Thyroid gland (tissue), 4 donors: ENCODE measurements at regions not wholly inside any gene's neighbourhood (a gene's known extent, or its start where the extent isn't known, plus 50 kb on each side); places are given as distances from the start of the nearest gene placed in this dataset.

Source experiments
- DNase-seq, 2 donors: peaks; one replicate each; pipeline ENCODE4 v3.0.0-alpha.2; 2019
- H3K27ac ChIP-seq, 3 donors: fragments of 200-600 bp; sonication (generic); 1 replicate in 2 of 3; 2 replicates in 1 of 3; pipeline ENCODE4 v1.5.1; 2016 to 2019; ENCODE audit warnings: mild to moderate bottlenecking in 1 of 3, moderate library complexity in 1 of 3
- H3K27me3 ChIP-seq: fragments of 200-600 bp; sonication (generic); one replicate; pipeline ENCODE4 v1.5.1; 2019
- H3K36me3 ChIP-seq, 2 donors: fragments of 200-600 bp; sonication (generic); one replicate each; pipeline ENCODE4 v1.5.1; 2016 to 2019
- H3K4me1 ChIP-seq, 2 donors: fragments of 200-600 bp; sonication (generic); one replicate each; pipeline ENCODE4 v1.5.1; 2017 to 2019
- H3K4me3 ChIP-seq, 3 donors: fragments of 200-600 bp; sonication (generic); replicated peaks in 1 of 3; 1 replicate in 2 of 3; 2 replicates in 1 of 3; pipeline ENCODE4 v1.5.1; 2016; ENCODE audit warnings: mild to moderate bottlenecking in 1 of 3
- H3K9me3 ChIP-seq: fragments of 200-600 bp; sonication (generic); one replicate; pipeline ENCODE4 v1.5.1; 2017
- POLR2A ChIP-seq, 2 donors: fragments of 450-650 bp; IDR thresholded peaks; one replicate each; pipeline ENCODE4 v1.6.1; 2017; ENCODE audit warnings: antibody characterized with exemption in 2 of 2, mild to moderate bottlenecking in 2 of 2, moderate library complexity in 1 of 2
- WGBS, 2 donors: methylation state at CpG; one replicate each; pipeline ENCODE4 v1.1.5; 2017; 5-methylcytosine and 5-hydroxymethylcytosine counted together
- intact Hi-C: fragments of 100-400 bp; cut with DNase I; formaldehyde crosslinking; loops from one replicate; pipeline ENCODE4 v1.15.1; 2023
- TF ChIP-seq, protein P1 (sequence below), 6 experiments: fragments of 200-600 bp in 3 of 6; fragments of 450-650 bp in 3 of 6; sonication (generic) in 3 of 6; IDR thresholded peaks; one replicate each; pipeline ENCODE4 v1.5.1; 2016 to 2019; ENCODE audit warnings: antibody characterized with exemption in 6 of 6, mild to moderate bottlenecking in 2 of 6, inconsistent platforms in 1 of 6, moderate library complexity in 1 of 6

DNA sequence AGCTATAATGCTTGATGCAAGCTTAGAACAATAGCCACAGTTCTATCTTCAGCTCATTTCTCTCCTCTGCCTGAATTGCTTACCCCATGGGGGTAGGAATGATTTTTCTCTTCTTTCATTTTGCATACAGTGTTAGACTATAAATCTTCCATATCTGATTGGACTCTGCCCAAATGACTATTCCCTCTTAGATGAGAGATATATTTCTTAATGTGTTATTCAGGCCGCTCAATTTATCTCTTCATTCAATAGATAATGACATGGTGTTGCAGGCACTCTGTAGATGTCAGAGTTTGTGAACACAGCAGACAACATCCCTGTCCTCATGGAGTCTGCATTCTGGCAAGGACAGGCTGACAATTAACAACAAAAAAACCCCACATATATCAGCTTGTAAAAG, 443.7 kb upstream of the CELF4 start:
- TF ChIP-seq, protein P1, sequence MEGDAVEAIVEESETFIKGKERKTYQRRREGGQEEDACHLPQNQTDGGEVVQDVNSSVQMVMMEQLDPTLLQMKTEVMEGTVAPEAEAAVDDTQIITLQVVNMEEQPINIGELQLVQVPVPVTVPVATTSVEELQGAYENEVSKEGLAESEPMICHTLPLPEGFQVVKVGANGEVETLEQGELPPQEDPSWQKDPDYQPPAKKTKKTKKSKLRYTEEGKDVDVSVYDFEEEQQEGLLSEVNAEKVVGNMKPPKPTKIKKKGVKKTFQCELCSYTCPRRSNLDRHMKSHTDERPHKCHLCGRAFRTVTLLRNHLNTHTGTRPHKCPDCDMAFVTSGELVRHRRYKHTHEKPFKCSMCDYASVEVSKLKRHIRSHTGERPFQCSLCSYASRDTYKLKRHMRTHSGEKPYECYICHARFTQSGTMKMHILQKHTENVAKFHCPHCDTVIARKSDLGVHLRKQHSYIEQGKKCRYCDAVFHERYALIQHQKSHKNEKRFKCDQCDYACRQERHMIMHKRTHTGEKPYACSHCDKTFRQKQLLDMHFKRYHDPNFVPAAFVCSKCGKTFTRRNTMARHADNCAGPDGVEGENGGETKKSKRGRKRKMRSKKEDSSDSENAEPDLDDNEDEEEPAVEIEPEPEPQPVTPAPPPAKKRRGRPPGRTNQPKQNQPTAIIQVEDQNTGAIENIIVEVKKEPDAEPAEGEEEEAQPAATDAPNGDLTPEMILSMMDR (IDR thresholded peaks at IDR 0.05): no peak
- TF ChIP-seq POLR2A (IDR thresholded peaks at IDR 0.05): no peak
- Histone ChIP-seq H3K9me3 (no peaks in the 10 kb centered on the region), H3K27ac (no peak overlapping the region), H3K4me3 (no peak overlapping the region), H3K27me3 (no peaks in the 10 kb centered on the region), H3K4me1 (no peaks in the 10 kb centered on the region), H3K36me3 (no peaks in the 10 kb centered on the region)
- DNase-seq: no peak
- 58 to 67% methylated on average over 1 of the region's 1 CpG for WGBS, 2 donors
- intact Hi-C loops: no loop called here

DNA sequence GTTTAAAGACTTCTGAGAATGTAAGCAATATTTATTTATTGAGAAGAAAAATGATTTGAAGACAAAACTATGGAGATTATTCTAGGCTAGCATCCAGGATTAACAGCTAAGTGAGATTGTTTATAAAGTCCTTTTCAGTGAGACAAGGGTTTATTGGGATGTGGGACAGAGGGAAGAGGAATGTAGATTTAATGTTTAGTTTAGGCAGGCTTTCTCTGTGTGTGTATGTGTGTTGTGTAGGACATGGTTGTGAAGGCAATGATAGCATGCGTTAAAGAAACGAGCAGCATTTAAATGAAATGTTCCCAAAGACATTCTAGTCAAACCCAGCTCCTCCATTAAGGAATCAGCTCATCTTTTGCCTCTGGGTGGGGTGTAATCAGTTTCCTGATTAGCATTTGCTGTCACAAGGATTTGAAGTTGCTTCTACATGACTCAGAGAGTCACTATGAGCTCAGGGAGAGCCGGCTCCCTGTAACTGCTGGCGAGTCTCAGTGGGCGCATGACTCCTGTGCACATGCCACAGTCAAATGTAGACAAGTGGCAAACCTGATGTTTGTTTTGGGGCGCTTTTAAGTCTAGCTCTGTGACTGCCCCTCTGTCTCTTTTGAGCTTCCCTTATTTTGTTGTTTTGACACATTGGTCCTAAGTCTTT, 442.2 kb upstream of the CELF4 start:
- WGBS, 2 donors: 49 to 53% methylated on average over 6 of the region's 6 CpGs
- intact Hi-C loops: no loop called here
- TF ChIP-seq, protein P1 (IDR thresholded peaks at IDR 0.05): no peak
- TF ChIP-seq POLR2A (IDR thresholded peaks at IDR 0.05): no peak
- no peak overlapping the region for H3K27ac ChIP-seq
- DNase-seq: no peak
- H3K4me3 ChIP-seq: no peak overlapping the region
- no peaks in the 10 kb centered on the region for H3K4me1 ChIP-seq
- H3K27me3 ChIP-seq: no peaks in the 10 kb centered on the region
- H3K9me3 ChIP-seq: no peaks in the 10 kb centered on the region
- H3K36me3 ChIP-seq: no peaks in the 10 kb centered on the region

DNA sequence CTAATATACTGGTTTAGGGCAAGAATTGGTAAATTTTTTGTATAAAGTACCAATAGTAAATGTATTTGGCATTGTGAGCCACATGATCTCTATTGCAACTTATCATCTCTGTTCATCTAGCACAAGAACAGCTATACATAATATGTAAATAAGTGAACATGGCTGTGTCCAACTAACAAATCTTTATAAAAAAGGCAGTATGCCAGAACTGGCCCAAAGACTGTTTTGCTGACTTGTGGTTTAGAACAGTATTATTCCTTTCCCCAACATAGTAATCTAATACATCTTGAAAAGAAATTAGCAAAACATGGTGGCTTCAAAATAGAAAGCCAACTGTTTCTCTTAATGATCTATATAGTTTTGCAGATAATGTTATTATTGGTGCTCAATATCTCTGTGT, 441.4 kb upstream of the CELF4 start:
- no peaks in the 10 kb centered on the region for H3K27me3 ChIP-seq
- no peak overlapping the region for H3K4me3 ChIP-seq
- TF ChIP-seq, protein P1 (IDR thresholded peaks at IDR 0.05): no peak
- TF ChIP-seq POLR2A (IDR thresholded peaks at IDR 0.05): no peak
- H3K4me1 ChIP-seq: no peaks in the 10 kb centered on the region
- intact Hi-C loops: no loop called here
- no peak for DNase-seq
- no peak overlapping the region for H3K27ac ChIP-seq
- H3K9me3 ChIP-seq: no peaks in the 10 kb centered on the region
- no peaks in the 10 kb centered on the region for H3K36me3 ChIP-seq

DNA sequence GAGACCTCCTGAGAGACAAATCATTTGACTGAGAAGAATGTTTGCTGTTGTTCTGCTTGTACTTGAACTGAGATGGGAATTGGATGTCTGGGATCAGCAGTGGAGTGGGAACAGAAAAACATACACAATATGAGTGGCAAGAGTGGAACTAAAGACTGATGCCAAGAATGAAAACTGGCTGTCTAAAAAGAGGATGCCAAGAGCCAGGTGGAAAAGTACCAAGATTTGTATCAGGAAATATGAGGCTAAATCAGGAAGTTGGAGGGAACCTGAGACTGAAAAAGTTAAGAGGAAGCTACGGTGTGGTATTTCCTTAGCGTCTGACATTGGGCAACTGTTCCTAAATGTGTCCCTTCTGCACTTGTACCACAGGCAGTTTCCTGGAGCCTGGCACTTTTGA, 440.9 kb upstream of the CELF4 start:
- 32 to 62% methylated on average over 2 of the region's 2 CpGs for WGBS, 2 donors
- DNase-seq: no peak
- intact Hi-C loops: no loop called here

DNA sequence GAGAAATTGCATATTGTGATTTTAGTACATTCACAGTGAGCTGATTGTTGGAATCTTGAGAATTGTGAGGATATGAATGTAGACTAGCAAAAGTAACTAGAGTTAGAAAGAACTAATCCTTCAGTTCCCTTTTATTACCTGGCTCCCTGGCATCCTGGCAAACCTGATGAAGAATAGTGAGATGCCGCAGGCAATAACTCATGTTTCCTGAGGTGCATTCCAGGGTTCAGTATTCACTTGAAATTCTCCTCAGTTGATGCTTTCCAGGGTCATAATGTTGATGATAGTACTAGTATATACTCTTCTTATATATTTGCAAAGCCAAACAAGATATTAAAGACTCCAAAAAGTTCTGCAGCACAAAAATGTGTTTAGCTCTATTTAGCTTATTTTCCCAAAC, 432.1 kb upstream of the CELF4 start:
- 89 to 100% methylated on average over 1 of the region's 1 CpG for WGBS, 2 donors

More for the DNA sequence above, 440.9 kb upstream of the CELF4 start:
- H3K4me1 ChIP-seq: no peaks in the 10 kb centered on the region
- H3K27me3 ChIP-seq: no peaks in the 10 kb centered on the region
- H3K4me3 ChIP-seq: no peak overlapping the region
- no peaks in the 10 kb centered on the region for H3K36me3 ChIP-seq
- H3K27ac ChIP-seq: no peak overlapping the region
- H3K9me3 ChIP-seq: no peaks in the 10 kb centered on the region
- no peak for TF ChIP-seq POLR2A (IDR thresholded peaks at IDR 0.05)
- TF ChIP-seq, protein P1 (IDR thresholded peaks at IDR 0.05): no peak

More for the DNA sequence above, 432.1 kb upstream of the CELF4 start:
- no peak overlapping the region for H3K4me3 ChIP-seq
- no peaks in the 10 kb centered on the region for H3K27me3 ChIP-seq
- H3K4me1 ChIP-seq: no peaks in the 10 kb centered on the region
- no peak for TF ChIP-seq POLR2A (IDR thresholded peaks at IDR 0.05)
- TF ChIP-seq, protein P1 (IDR thresholded peaks at IDR 0.05): no peak
- intact Hi-C loops: no loop called here
- DNase-seq: no peak
- H3K9me3 ChIP-seq: no peaks in the 10 kb centered on the region
- H3K36me3 ChIP-seq: no peaks in the 10 kb centered on the region
- H3K27ac ChIP-seq: no peak overlapping the region
